DMS53 (cell line): ENCODE measurements at regions not wholly inside any gene's neighbourhood (a gene's known extent, or its start where the extent isn't known, plus 50 kb on each side); places are given as distances from the start of the nearest gene placed in this dataset.
A peak's percentile ranks its signal among the peaks of the same experiment; 100 is the strongest.

Source experiments
- DNase-seq: peaks from one replicate; lab custom pipeline; 2025; lab: John Stamatoyannopoulos, UW

DNA sequence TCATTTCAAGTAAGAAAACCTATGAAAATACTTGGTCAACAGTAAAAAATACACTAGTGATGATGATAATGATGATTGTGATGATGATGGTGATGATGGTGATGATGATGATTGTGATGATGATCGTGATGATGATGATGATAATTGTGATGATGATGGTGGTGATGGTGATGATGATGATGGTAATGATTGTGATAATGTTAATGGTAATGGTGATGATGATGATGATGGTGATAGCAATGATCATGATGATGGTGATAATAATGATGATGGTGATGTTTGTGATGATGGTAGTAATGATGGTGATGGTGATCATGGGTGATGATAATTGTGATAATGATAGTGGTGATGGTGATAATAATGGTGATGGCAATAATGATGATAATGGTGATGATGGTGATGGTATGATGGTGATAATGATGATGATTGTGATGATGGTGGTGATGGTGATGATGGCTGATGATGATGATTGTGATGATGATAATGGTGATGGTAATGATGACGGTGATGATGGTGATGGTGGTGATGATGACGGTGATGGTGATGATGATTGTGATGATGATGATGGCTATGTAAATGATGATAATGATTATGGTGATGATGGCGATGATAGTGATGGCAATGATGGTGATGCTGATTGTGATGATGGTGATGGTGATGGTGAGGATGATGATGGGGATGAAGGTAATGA is 62.1 kb downstream of the VCX3A start:
- no peak for DNase-seq

GRCh38 chrX:6468706-6469105 is 66.2 kb downstream of the VCX3A start:
- peak; percentile 17 for DNase-seq

DNA sequence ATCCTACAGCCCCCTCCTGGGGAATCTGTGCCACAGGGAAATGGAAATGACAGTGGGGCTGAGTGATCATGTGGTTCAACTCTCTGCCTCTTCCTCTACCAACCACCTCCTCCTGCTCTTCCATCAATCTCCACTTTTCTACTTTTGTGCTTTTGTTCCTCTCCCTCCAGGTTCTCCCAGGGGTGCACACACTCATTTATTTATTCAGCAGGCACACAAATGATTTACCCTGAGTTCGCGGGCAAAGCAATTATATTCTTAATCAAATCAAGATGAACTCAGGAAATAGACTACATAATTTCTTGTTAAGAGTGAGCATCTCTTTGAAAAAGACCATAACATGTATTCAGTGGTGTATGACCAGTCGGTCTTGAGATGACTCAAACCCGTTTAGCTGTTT is 69.2 kb downstream of the VCX3A start:
- no peak for DNase-seq

GRCh38 chrX:6464726-6465125 is 70.2 kb downstream of the VCX3A start:
- DNase-seq: no peak

GRCh38 chrX:6460893-6461490 is 73.9 kb downstream of the VCX3A start:
- DNase-seq: no peak

DNA sequence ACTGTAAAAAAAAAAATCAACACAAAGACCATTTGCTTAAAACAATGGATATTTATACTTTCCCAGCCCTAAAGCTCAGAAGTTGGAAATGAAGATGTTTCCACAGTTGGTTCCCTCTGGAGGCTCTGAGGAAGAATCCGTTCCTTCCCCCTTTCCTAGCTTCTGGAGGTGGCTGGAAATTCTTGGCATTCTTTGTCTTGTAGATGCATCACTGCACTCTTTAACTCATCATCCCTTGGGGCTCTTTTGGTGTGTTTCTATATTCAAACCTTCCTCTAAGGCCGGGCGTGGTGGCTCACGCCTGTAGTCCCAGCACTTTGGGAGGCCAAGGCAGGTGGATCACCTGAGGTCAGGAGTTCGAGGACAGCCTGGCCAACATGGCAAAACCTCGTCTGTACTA is 78.7 kb downstream of the VCX3A start:
- DNase-seq: no peak

- DNase-seq: no peak
These were observed 85.0 kb downstream of the VCX3A start for GRCh38 chrX:6449946-6450345.

GRCh38 chrX:6448003-6448402 is 86.9 kb downstream of the VCX3A start:
- no peak for DNase-seq

DNA sequence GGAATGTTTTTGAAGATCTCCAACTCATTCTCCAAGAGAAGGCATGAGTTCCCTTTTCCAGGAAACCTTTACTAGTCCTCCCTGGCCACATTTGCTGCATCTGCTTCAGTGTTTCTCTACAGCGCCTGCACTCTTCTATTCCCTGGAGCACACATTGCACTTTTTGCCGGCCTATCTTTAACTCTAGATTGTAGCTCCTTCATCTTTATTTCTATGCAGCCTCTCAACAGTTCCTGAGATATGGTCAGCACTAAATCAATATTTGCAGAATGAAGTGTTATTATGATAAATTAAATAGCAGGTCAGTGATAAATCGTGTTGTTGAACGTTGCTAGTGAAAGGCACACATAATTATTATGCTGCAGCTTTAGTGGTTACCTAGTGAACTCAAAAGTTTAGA is 88.3 kb downstream of the VCX3A start:
- no peak for DNase-seq

- no peak for DNase-seq
These were observed 94.3 kb downstream of the VCX3A start for GRCh38 chrX:6440648-6441047.

DNA sequence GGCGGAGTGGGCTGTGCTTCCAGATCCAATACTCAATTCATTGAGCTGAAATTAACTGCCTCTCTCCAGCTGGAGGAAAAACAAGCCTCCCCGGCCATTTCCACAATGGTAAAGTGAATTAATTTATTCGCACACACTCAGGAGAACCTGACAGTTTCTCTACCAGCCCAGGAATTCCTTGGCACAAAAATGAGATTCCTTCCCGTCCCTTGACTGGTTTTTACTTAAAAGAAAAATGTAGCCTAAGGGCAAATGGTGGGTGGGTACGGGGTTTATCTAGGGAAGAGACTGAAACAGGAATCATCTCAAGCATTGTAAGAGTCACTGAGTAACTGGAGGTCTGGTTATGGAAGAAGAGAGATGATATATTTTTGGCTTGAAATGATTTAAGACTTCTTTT is 102.7 kb downstream of the VCX3A start:
- no peak for DNase-seq

- DNase-seq: no peak
These were observed 127.4 kb downstream of the VCX3A start for GRCh38 chrX:6407542-6407941.

DNA sequence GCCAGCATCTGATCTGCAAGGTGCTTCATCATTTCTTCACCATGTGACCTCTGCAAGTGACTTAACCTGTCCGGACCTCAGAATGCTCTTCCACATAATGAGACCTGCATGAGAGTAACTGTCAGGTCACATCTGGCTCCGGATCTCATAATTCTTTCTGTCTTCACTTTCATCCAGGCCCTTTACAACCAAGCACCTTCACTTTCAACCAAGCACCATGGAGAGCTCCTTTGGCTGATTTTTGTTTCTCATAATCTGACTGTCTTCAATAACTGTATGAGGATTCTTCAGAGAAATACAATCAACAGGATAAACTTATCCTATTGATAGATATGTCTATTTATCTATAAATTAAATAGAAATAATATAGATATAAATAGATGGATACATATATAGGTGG is 148.1 kb downstream of the VCX3A start:
- no peak for DNase-seq

DNA sequence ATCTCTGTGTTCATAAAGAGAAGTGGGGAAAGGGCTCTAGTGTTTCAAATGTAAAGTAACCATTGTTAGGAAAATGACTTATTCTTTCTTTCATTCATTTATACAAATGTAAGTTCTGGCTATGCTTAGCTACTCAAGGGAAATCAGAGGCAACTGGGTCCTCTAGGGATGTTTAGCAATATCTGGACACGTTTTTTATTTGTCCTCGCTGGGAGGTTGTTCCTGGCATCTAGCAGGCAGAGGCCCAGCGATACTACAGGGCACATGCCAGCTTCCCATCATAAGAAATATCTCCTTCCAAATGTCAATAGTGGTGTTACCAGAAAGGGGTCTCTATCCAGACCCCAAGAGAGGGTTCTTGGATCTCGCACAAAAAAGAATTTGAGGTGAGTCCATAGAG is 150.0 kb downstream of the VCX3A start:
- no peak for DNase-seq

- no peak for DNase-seq
These were observed 150.5 kb downstream of the VCX3A start for GRCh38 chrX:6384371-6384770.

- no peak for DNase-seq
These were observed 151.0 kb downstream of the VCX3A start for GRCh38 chrX:6383917-6384316.

DNA sequence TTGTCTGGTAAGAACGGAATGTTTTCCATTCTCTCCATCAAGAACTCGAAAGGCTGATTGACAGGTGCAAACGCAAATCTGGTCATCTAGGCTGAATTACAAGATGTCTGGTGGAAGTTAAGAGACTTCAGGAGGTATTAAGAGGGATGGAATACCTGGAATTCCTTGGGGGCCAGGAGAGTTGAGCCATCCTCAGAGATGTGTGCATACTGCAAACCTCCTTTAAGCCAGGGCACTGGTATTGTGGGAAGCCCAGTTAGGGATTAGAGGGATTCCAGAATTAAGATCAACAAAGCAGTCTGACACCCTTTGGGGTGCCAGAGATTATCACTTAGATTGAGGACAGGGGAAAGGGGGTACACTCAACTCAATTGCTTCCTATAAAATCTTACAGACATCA is 151.4 kb downstream of the VCX3A start:
- DNase-seq: no peak

DNA sequence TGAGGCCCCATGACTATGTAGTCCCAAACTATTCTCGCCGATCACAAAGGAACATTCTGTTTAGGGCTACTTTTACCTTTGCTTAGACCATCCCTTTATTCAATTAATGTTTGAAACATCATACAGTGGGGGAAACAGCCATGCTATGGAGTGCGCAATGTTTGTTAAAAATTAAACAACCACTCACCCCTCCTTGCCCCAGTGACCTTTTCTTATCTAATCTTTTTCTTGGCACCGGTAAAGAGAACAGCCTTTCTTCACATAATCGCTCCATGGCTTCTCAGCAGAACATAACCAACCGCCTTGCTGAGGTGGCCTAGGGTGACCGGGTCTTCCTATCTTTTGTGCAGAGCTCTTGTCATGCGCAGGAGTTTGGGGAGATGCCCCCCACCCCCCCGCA is 152.6 kb downstream of the VCX3A start:
- no peak for DNase-seq

- DNase-seq: no peak
These were observed 148.6 kb upstream of the NLGN4X start for GRCh38 chrX:6377103-6377764.

GRCh38 chrX:6374556-6374955 is 145.9 kb upstream of the NLGN4X start:
- no peak for DNase-seq

- no peak for DNase-seq
These were observed 144.3 kb upstream of the NLGN4X start for GRCh38 chrX:6372981-6373380.

GRCh38 chrX:6371353-6371752 is 142.7 kb upstream of the NLGN4X start:
- DNase-seq: no peak

DNA sequence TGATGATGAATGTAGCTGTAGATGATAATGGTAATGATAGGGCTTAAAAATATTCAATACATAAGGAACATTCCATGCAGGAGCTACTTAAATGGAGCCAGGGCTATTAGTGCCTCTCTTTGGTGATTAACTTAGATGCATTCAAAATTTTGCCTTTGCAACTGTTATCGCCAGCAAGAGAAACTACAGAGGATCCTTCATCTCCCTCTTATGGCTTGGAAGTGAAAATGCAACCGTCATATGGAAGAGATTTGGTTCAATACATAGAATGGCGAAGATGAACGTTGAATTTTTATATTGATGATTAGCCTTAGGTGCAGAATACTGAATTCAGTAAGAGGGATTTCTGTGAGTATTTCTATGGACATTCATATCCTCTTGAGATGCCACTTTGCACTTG is 134.5 kb upstream of the NLGN4X start:
- peak; percentile 1 for DNase-seq

- peak; percentile 0 for DNase-seq
These were observed 96.8 kb upstream of the NLGN4X start for GRCh38 chrX:6325437-6325836.
